Ishikawa (cell line): ENCODE measurements at regions not wholly inside any gene's neighbourhood (a gene's known extent, or its start where the extent isn't known, plus 50 kb on each side); places are given as distances from the start of the nearest gene placed in this dataset.

ENCODE experiments used
- CEBPB ChIP-seq: IDR thresholded peaks from 2 replicates; pipeline ENCODE4 v1.6.1; 2012
- EP300 ChIP-seq: IDR thresholded peaks from 2 replicates; pipeline ENCODE4 v1.6.1; 2012; ENCODE audit warnings: borderline replicate concordance
- NFIC ChIP-seq: IDR thresholded peaks from 2 replicates; pipeline ENCODE4 v1.6.1; 2012
- ZBTB7A ChIP-seq: IDR thresholded peaks from 2 replicates; pipeline ENCODE4 v1.6.1; 2012; ENCODE audit warnings: low read depth
- TF ChIP-seq, protein P1 (sequence below): IDR thresholded peaks from 2 replicates; pipeline ENCODE4 v1.6.1; 2012

DNA sequence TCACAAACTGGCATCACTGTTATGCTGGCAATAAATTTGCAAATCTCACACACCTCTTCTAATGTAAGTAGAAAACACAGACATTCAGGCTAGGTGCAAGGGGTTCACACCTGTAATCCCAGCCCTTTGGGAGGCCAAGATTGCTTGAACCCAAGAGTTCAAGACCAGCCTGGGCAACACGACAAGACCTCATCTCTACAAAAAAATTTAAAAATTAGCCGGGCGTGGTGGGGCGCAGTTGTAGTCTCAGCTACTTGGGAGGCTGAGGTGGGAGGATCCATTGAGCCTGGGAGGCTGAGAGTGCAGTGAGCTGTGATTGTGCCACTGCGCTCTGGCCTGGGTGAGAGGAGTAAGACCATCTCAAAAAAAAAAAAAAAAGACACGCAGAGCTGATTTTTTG, 83.1 kb upstream of the ENPP6 start:
- TF ChIP-seq EP300 (no peak), ZBTB7A (no peak), NFIC (no peak), CEBPB (no peak)
- TF ChIP-seq, protein P1, sequence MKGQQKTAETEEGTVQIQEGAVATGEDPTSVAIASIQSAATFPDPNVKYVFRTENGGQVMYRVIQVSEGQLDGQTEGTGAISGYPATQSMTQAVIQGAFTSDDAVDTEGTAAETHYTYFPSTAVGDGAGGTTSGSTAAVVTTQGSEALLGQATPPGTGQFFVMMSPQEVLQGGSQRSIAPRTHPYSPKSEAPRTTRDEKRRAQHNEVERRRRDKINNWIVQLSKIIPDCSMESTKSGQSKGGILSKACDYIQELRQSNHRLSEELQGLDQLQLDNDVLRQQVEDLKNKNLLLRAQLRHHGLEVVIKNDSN, result no peak
